ENCODE measurements at regions not wholly inside any gene's neighbourhood (a gene's known extent, or its start where the extent isn't known, plus 50 kb on each side); places are given as distances from the start of the nearest gene placed in this dataset.
"Not testable (repeated sequence)": the region's sequence is repeated elsewhere in the genome, so short reads cannot be mapped to it uniquely, and the experiment has no call there.

DNA sequence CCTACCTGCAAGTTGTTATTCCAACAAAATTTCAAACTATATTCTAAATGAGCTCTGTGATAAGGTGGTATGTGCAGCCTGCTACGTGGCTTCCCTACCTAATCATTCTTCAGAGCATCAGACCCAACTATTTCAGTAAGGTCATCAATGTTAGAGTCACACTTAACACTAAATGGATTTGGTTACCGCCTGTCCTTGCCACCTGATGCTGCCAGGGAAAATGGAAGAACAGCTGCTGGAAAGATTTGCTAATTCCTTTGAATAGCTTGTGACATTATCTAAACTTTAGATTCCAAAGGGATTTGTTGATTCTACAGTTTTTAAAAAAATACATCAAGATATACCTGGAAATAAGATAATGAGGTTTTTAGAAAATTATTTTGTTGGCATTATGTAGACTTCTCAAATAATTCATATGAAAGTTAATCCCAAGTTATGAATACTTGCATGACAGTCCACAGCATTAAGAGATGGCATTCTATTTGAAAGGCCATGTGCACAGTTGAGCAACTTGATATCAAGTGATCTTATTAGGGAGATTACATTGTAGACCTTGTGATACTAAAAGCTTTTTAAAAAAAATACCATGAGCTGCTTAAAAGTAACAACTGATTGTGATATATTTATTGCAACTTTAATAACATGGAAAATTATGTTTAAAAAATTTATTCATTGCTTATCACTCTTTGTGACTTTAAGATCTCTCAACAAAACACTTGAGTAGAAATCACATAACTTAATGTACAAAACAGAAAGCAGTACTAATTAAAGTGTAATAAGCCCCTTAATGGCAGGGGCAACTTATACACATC, 98.3 kb upstream of the UGP2 start:
- Histone ChIP-seq H3K4me3 (ENCODE audit: low read depth, low read length) (no peak overlapping the region), H2BK120ac (ENCODE audit: insufficient read depth, low read length, poor library complexity) (no peak overlapping the region), H4K12ac (ENCODE audit: low read depth, low read length) (no peak overlapping the region), H3K9ac (ENCODE audit: low read length) (no peak overlapping the region), H3K9me3 (ENCODE audit: insufficient read depth, low read depth, low read length) (no peaks in the 10 kb centered on the region), H2BK12ac (ENCODE audit: low read length) (no peak overlapping the region), H3K79me2 (ENCODE audit: control insufficient read depth, insufficient read depth, low read length, poor library complexity) (no peaks in the 10 kb centered on the region), H2BK5ac (ENCODE audit: low read depth, low read length, poor library complexity) (no peak overlapping the region), H3K4ac (ENCODE audit: low read depth, low read length) (no peak overlapping the region), H4K91ac (ENCODE audit: low read depth, low read length) (no peak overlapping the region), H3K18ac (ENCODE audit: low read length) (no peak overlapping the region), H2AK5ac (ENCODE audit: low read length) (no peak overlapping the region), H3K23ac (ENCODE audit: low read length) (no peak overlapping the region), H3K4me1 (ENCODE audit: control insufficient read depth in 1 of 2, insufficient read depth in 2 of 2, low read length in 2 of 2) (no peaks in the 10 kb centered on the region), H3K14ac (ENCODE audit: low read length) (no peak overlapping the region), H3K27ac (ENCODE audit: low read depth, low read length) (no peak overlapping the region), H3K79me1 (ENCODE audit: low read length) (peaks cover 1% of the 10 kb centered on the region), H3K36me3 (ENCODE audit: control insufficient read depth in 1 of 2, insufficient read depth in 2 of 2, low read length in 2 of 2) (no peaks in the 10 kb centered on the region), H3K27me3 (ENCODE audit: insufficient read depth, low read length) (no peaks in the 10 kb centered on the region), H4K8ac (ENCODE audit: low read depth, low read length) (no peak overlapping the region), H3K4me2 (ENCODE audit: low read length) (no peak overlapping the region), H2AFZ (ENCODE audit: insufficient read depth, low read length, poor library complexity) (no peak overlapping the region)
- no CpG with 5 or more reads among the region's 2 CpGs for WGBS (ENCODE audit: extremely low coverage, insufficient coverage, insufficient read length)
- no peak for DNase-seq

DNA sequence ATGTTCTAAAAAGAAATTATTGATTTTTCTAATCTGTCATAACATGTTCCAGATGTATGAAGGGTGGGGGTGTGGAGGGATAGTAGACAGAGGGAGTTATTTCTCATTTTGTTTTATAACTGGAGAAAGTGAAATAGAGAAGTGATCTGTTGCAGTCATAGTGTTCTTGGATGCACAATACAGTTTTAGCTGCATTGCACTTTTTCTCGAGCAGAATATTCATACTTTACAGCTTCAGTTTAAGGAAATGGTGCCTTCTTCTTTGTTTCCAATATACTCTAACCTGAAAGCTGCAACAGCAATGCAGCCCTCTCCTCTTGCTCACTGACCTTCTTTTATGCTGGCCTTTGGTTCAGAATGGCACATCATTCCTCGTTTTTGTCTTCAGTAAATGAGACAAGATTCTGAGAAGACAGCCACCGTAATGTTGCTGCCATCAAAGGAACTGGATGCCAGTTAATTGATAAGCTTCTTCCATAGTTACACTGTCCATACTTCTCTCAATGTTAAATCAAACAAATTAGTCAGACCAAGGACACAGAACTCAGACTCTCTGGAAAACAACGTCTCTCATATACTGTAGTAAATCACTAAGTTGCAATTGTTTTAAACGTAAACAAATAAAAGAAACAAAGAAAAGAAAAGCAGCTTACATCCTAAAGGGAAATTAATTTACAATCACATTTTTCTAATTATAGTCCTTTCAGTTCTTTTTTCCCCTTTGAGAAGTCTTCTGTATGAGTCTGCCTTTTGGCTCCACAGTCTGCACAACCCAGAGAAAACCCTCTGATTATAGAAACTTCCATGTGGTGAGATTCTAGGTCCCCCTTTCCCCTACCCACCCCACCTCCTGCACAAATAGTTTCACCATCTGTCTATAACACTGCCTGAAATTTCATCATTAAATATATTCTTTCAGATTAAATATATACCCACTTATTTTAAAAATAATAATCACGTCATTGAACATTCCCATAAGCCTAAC, 97.4 kb upstream of the UGP2 start:
- no peak overlapping the region for H3K23ac ChIP-seq (ENCODE audit: low read length)
- H2BK120ac ChIP-seq (ENCODE audit: insufficient read depth, low read length, poor library complexity), result no peak overlapping the region
- no peak overlapping the region for H3K27ac ChIP-seq (ENCODE audit: low read depth, low read length)
- H3K36me3 ChIP-seq (ENCODE audit: control insufficient read depth in 1 of 2, insufficient read depth in 2 of 2, low read length in 2 of 2), result no peaks in the 10 kb centered on the region
- no peaks in the 10 kb centered on the region for H3K27me3 ChIP-seq (ENCODE audit: insufficient read depth, low read length)
- no peaks in the 10 kb centered on the region for H3K9me3 ChIP-seq (ENCODE audit: insufficient read depth, low read depth, low read length)
- H4K8ac ChIP-seq (ENCODE audit: low read depth, low read length), result no peak overlapping the region
- no peak overlapping the region for H3K4ac ChIP-seq (ENCODE audit: low read depth, low read length)
- H2BK5ac ChIP-seq (ENCODE audit: low read depth, low read length, poor library complexity), result no peak overlapping the region
- no peak overlapping the region for H2AFZ ChIP-seq (ENCODE audit: insufficient read depth, low read length, poor library complexity)
- no peaks in the 10 kb centered on the region for H3K4me1 ChIP-seq (ENCODE audit: control insufficient read depth in 1 of 2, insufficient read depth in 2 of 2, low read length in 2 of 2)
- H4K91ac ChIP-seq (ENCODE audit: low read depth, low read length), result no peak overlapping the region
- no peak overlapping the region for H3K9ac ChIP-seq (ENCODE audit: low read length)
- no peak overlapping the region for H3K4me2 ChIP-seq (ENCODE audit: low read length)
- no peak overlapping the region for H3K4me3 ChIP-seq (ENCODE audit: low read depth, low read length)
- H2BK12ac ChIP-seq (ENCODE audit: low read length), result no peak overlapping the region
- H4K12ac ChIP-seq (ENCODE audit: low read depth, low read length), result no peak overlapping the region
- WGBS (ENCODE audit: extremely low coverage, insufficient coverage, insufficient read length), result 100% methylated on average over 1 of the region's 6 CpGs
- H2AK5ac ChIP-seq (ENCODE audit: low read length), result no peak overlapping the region
- no peak overlapping the region for H3K14ac ChIP-seq (ENCODE audit: low read length)
- H3K79me2 ChIP-seq (ENCODE audit: control insufficient read depth, insufficient read depth, low read length, poor library complexity), result no peaks in the 10 kb centered on the region
- no peak for DNase-seq
- H3K18ac ChIP-seq (ENCODE audit: low read length), result no peak overlapping the region
- H3K79me1 ChIP-seq (ENCODE audit: low read length), result peaks cover 1% of the 10 kb centered on the region

DNA sequence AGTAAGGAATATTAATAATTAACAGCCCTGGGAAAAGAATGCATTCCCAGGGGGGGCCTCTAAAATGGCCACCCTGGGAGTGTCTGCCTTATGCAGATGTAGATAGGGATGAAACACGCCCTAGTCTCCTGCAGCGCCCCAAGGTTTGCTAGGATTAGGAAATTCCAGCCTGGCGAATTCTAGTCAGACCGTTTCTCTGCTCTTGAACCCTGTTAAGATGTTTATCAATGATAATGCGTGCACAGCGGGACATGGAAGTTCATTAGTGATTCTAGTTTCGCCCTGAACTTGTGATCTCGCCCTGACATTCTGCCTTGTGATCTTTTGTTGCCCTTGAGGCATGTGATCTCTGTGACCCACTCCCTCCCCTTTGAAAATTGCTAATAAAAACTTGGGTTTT, 95.1 kb upstream of the UGP2 start:
- not testable (repeated sequence) for H4K91ac ChIP-seq (ENCODE audit: low read depth, low read length); H2AK5ac ChIP-seq (ENCODE audit: low read length); DNase-seq

DNA sequence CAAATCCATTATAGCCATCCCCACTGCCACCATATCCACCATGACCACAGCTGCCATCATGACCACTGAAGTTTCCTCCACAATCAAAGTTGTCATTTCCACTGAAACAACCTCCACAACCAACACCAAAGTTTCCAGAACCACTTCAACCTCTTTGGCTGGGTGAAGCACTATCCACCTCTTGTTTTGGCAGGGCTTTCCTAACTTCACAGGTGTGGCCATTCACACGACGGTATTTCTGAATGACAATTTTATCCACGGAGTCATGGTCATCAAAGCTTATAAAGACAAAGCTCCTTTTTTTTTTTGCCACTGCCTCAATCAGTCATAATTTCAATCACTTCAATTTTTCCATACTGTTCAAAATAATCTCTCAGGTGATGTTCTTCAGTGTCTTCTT, 89.8 kb upstream of the UGP2 start:
- no peak overlapping the region for H3K4ac ChIP-seq (ENCODE audit: low read depth, low read length)
- no peak overlapping the region for H2BK120ac ChIP-seq (ENCODE audit: insufficient read depth, low read length, poor library complexity)
- no peak overlapping the region for H3K9ac ChIP-seq (ENCODE audit: low read length)
- H4K12ac ChIP-seq (ENCODE audit: low read depth, low read length), result no peak overlapping the region
- H2BK5ac ChIP-seq (ENCODE audit: low read depth, low read length, poor library complexity), result no peak overlapping the region
- H3K4me1 ChIP-seq (ENCODE audit: control insufficient read depth in 1 of 2, insufficient read depth in 2 of 2, low read length in 2 of 2), result no peaks in the 10 kb centered on the region
- H3K36me3 ChIP-seq (ENCODE audit: control insufficient read depth in 1 of 2, insufficient read depth in 2 of 2, low read length in 2 of 2), result peaks cover 0 to 4% of the 10 kb centered on the region in 2 experiments
- H3K79me2 ChIP-seq (ENCODE audit: control insufficient read depth, insufficient read depth, low read length, poor library complexity), result no peaks in the 10 kb centered on the region
- no peak overlapping the region for H4K8ac ChIP-seq (ENCODE audit: low read depth, low read length)
- H2BK12ac ChIP-seq (ENCODE audit: low read length), result no peak overlapping the region
- no peak overlapping the region for H3K18ac ChIP-seq (ENCODE audit: low read length)
- no peak overlapping the region for H3K4me2 ChIP-seq (ENCODE audit: low read length)
- H3K23ac ChIP-seq (ENCODE audit: low read length), result no peak overlapping the region
- no peaks in the 10 kb centered on the region for H3K79me1 ChIP-seq (ENCODE audit: low read length)
- H2AK5ac ChIP-seq (ENCODE audit: low read length), result no peak overlapping the region
- H3K9me3 ChIP-seq (ENCODE audit: insufficient read depth, low read depth, low read length), result no peaks in the 10 kb centered on the region
- no peak for DNase-seq
- no peak overlapping the region for H3K14ac ChIP-seq (ENCODE audit: low read length)
- H2AFZ ChIP-seq (ENCODE audit: insufficient read depth, low read length, poor library complexity), result no peak overlapping the region
- no peaks in the 10 kb centered on the region for H3K27me3 ChIP-seq (ENCODE audit: insufficient read depth, low read length)
- H4K91ac ChIP-seq (ENCODE audit: low read depth, low read length), result no peak overlapping the region
- no CpG with 5 or more reads among the region's 3 CpGs for WGBS (ENCODE audit: extremely low coverage, insufficient coverage, insufficient read length)
- H3K27ac ChIP-seq (ENCODE audit: low read depth, low read length), result no peak overlapping the region
- H3K4me3 ChIP-seq (ENCODE audit: low read depth, low read length), result no peak overlapping the region

More for the DNA sequence above, 95.1 kb upstream of the UGP2 start:
- not testable (repeated sequence) for H3K27me3 ChIP-seq (ENCODE audit: insufficient read depth, low read length); H3K14ac ChIP-seq (ENCODE audit: low read length); H2AFZ ChIP-seq (ENCODE audit: insufficient read depth, low read length, poor library complexity); H3K4ac ChIP-seq (ENCODE audit: low read depth, low read length); H3K4me2 ChIP-seq (ENCODE audit: low read length); H2BK12ac ChIP-seq (ENCODE audit: low read length); H3K27ac ChIP-seq (ENCODE audit: low read depth, low read length); H3K4me3 ChIP-seq (ENCODE audit: low read depth, low read length); H2BK120ac ChIP-seq (ENCODE audit: insufficient read depth, low read length, poor library complexity); H3K9me3 ChIP-seq (ENCODE audit: insufficient read depth, low read depth, low read length); H2BK5ac ChIP-seq (ENCODE audit: low read depth, low read length, poor library complexity); H3K18ac ChIP-seq (ENCODE audit: low read length); H3K23ac ChIP-seq (ENCODE audit: low read length); H3K36me3 ChIP-seq (ENCODE audit: control insufficient read depth in 1 of 2, insufficient read depth in 2 of 2, low read length in 2 of 2); H3K9ac ChIP-seq (ENCODE audit: low read length); H3K79me1 ChIP-seq (ENCODE audit: low read length); H3K79me2 ChIP-seq (ENCODE audit: control insufficient read depth, insufficient read depth, low read length, poor library complexity); H4K8ac ChIP-seq (ENCODE audit: low read depth, low read length); H3K4me1 ChIP-seq (ENCODE audit: control insufficient read depth in 1 of 2, insufficient read depth in 2 of 2, low read length in 2 of 2); H4K12ac ChIP-seq (ENCODE audit: low read depth, low read length)
- no CpG with 5 or more reads among the region's 8 CpGs for WGBS (ENCODE audit: extremely low coverage, insufficient coverage, insufficient read length)

Measured in trophoblast cell (in vitro differentiated cells and primary cell).